SHP77 treated with DMSO at 0.1 percent for 48 hours (cell line): ENCODE measurements at regions not wholly inside any gene's neighbourhood (a gene's known extent, or its start where the extent isn't known, plus 50 kb on each side); places are given as distances from the start of the nearest gene placed in this dataset.
"Not testable (repeated sequence)": the region's sequence is repeated elsewhere in the genome, so short reads cannot be mapped to it uniquely, and the experiment has no call there.

Experiments used
- DNase-seq: peaks from one replicate; lab custom pipeline; 2025; lab: John Stamatoyannopoulos, UW

DNA sequence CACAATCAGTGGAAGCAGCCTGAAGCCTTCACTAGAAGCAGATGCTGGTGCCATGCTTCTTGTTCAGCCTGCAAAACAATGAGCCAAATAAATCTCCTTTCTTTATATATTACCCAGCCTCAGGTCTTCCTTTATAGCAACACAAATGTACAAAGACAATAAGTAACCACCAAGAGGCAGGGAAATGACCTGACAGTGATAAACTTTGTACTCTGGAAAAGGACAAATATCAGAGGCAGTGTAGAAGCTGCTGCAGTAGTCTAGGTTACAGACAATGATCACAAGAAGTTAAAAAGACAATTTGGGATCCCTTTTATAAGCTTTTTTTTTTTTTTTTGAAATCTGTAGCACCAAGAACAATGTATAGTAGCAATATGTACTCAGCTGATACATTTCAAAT is 760.3 kb downstream of the TTLL7 start:
- not testable (repeated sequence) for DNase-seq

DNA sequence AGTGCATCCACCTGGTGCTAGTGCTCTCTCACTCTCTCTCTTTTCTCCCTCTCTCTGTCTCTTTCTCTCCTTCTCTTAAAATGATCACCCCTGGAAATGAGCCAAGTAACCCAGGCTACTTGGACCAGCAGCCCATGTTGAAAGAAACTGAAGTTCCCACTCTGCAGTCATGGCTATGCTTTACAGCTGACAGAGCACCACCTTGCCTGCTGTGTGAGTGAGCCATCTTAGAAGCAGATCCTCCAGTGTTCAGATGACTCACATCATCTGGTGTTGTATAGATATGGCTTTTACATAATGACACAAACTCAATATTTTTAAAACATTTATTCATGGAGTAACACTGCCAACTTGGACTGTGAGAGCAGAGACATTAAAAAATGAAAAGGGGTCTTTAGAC is 779.1 kb downstream of the TTLL7 start:
- DNase-seq: not testable (repeated sequence)

DNA sequence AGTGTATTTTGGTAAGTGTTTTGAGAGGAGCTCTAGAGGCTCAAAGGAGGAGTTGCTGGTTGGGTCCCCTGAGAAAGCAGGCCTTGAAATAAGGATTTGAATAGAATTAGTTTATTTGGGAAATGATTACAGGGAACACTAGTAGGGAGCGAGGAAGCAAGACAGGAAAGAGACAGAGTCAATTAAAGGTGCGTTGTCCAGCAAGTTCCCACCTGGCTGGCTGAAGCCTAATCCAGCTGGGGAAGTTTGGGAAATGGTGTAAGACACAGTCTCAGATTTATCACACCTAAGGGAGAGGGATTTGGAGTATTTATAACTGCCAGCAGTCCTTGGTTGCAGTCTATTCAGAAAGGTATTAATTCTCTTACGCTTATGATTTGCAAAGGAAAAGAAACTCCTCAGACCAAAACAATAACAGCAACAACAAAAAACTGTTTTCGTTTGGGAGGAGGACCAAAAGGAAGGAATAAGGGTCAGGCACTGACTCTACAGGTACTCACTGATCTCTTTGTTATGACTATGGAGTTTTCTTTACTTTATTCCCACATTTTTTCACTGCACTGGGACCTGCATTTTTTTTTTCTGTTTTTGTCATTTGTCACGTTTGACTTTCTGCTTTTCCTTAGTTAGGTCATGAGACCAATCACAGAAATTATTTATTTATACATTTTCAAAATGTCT is 780.8 kb downstream of the TTLL7 start:
- DNase-seq: not testable (repeated sequence)

DNA sequence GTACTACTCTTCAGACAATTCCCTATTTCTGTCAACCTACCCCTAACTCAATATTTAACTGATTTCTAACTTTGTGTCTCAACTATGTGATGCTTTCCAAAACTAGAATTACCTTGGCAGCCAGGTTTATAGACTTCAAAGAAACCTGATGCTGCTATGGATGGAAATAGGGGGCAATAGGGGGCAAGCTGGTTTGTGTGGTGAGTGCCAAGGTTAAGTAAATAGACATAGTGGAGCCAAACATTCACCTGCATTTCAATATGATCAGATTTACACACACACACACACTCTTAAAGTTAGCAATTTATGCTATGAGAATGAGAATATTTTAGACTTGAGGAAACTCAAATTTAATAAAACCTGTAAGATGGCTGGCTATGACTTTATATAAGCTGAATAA is 784.6 kb downstream of the TTLL7 start:
- not testable (repeated sequence) for DNase-seq

DNA sequence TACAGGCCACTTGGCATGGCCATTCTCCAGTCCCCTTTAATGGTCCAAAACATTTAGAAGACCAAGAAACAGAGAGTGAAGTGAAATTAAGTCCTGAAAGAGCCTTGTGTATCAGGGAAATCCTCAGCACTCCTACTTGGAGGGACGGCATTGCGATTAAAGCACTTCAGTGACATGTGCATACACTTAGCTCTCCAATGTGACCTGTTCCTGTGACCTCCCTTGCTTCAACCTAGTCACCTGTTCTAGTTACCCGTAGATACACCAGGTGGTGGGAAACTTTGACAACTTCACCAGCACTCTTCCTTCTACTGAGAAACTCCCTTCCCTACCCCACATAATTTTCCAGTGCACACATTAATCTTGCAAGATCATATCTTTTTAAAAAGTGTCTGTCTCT is 785.3 kb downstream of the TTLL7 start:
- not testable (repeated sequence) for DNase-seq

DNA sequence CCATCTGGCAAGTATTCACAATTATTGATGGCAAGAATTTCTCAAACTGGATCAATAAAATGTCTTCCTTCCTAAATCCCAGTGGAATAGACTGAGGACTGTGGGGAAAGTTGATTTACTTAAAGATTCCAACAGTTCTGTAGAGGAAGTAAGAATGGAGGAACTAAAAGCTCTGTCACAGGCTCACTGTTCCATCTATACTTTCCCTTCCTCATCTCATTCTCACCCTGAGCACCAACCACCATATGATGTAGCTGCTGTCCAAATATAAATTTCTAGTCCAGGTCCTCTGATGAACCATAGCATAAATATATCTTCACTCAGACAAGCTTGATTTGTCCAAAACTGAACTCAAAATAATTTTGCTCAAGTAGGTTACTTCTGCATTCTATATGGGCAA is 786.9 kb downstream of the TTLL7 start:
- not testable (repeated sequence) for DNase-seq

DNA sequence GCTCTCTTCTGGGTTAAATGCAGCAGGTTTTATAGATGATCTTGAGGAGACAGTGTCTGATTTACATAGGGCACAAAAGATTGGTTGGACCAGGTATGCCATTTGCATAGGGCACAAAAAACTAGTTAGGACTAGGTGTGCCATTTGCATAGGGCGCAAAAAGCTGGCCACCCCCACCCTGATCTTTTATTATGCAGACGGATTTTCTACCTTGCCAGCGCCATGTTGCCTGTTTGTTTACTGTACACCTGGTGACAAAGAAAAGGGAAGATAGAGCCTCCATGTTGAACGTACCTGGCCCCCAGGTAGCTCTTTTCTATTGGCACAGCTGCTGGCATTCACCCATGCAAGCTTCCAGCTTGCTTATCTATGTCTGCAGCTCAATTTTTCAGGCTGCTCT is 790.4 kb downstream of the TTLL7 start:
- DNase-seq: not testable (repeated sequence)

DNA sequence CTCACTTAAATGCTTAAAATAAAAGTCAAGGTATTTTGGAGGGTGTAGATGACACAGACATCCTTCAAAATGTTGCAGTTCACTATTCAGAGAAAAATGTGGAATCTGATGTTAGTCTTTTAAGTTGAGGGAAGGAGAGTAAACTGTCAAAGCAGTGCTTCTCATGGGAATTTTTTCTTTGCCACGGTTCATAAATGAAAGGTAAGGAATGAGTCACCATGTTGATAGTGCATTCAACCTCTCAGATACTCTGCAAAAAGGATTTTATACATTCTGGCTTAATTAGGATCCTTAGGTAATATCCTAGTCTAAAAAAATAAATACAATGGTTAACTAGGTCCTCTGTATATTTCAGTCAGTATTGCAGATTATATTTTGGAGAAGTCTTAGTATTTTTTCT is 804.3 kb downstream of the TTLL7 start:
- not testable (repeated sequence) for DNase-seq

DNA sequence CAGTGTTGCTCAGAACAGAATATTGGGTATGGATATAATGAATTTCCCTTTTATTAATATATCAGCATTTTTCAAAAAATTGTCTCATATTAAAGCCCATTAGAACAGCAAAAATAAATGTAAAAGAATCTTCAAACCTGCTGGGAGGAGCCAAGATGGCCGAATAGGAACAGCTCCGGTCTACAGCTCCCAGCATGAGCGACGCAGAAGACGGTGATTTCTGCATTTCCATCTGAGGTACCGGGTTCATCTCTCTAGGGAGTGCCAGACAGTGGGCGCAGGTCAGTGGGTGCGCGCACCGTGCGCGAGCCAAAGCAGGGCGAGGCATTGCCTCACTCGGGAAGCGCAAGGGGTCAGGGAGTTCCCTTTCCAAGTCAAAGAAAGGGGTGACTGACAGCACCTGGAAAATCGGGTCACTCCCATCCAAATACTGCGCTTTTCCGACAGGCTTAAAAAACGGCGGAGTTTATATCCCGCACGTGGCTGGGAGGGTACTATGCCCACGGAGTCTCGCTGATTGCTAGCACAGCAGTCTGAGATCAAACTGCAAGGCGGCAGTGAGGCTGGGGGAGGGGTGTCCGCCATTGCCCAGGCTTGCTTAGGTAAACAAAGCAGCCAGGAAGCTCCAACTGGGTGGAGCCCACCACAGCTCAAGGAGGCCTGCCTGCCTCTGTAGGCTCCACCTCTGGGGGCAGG is 816.8 kb downstream of the TTLL7 start:
- DNase-seq: not testable (repeated sequence)

DNA sequence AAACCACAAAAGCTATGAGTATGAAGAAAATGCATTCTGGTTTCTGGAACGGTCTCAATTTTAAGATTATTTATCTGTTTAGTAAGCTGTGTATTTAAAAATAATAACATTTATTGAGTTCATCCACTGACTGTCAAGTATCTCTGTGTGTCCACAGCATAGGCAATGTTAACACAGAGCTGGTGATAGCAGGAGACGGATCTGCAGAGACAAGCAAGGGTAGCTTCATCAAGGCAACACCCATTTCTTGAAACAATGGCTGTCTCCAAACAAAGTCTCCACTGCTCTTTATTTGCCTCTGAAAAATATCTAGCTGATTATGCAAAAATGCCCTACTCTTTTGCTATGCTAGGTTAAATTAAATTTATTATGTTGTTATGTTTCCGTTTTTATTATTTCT is 818.3 kb downstream of the TTLL7 start:
- DNase-seq: not testable (repeated sequence)

DNA sequence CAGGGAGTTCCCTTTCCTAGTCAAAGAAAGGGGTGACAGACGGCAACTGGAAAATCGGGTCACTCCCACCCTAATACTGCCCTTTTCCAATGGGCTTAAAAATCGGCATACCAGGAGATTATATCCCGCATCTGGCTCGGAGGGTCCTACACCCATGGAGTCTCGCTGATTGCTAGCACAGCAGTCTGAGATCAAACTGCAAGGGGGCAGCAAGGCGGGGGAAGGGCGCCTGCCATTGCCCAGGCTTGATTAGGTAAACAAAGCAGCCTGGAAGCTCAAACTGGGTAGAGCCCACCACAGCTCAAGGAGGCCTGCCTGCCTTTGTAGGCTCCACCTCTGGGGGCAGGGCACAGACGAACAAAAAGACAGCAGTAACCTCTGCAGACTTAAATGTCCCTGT is 831.3 kb downstream of the TTLL7 start:
- not testable (repeated sequence) for DNase-seq

DNA sequence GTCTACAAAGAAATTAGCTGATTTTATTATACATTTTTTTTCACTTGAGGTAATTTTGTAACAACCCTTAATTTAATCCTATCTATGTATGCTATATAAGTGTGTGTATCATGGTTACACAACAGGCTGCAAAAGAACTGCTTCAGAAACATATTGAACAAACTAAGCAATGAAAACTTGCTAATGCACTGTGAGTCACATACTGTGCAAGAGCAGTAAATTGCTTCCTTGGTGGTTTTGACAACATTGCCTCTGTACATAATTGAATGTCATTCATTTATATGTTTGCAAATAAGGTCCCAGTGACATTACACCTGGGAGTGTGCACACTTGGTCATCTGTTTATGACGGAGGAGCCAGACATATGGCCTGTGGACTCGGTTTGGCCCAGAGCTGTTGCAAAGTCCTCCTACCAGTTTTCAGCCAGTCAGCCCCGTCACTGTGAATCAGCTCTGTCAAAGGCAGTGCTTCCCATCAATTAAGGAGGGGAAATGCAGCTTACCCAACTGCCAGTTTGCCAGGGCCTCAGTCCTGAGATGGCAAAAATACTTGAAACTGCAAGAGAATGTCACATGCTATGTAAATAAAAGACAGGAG is 835.0 kb downstream of the TTLL7 start:
- not testable (repeated sequence) for DNase-seq

DNA sequence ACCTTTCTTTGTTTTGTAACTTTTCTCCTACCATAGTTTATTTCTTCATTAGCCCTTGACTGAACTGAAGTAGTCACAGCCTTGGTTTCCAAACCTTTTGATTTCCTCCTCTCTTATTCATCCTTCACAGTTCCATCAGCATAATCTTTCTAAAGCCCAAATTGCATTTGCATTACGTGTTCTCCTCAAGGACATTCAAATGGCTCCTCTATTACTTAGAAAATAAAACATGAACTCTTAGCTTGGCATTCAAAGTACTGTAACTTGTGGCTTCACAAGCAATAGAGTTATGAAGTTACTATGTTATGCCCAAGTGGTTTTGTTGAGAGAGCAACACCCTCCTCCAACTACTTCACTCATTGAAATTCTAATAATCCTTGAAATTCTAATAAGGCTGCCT is 840.0 kb downstream of the TTLL7 start:
- not testable (repeated sequence) for DNase-seq

DNA sequence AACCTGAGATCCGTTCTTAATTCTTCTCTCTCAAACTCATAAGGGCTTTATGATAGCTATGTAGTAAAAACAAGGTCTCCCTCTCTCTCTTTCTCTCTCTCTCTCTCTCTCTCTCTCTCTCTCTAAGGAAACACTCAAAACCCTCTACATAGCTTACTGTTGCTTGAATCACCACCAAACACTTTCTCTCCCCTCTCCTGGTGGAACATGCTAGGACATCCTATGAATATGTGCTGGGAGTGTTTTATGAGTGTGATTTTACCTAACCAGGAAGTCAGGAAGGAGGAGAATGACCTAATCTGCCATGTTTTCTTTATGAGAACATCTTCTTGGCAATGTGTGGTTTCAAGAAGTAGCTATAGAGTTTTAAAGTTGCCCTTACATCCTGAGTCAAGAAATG is 844.6 kb downstream of the TTLL7 start:
- DNase-seq: not testable (repeated sequence)

DNA sequence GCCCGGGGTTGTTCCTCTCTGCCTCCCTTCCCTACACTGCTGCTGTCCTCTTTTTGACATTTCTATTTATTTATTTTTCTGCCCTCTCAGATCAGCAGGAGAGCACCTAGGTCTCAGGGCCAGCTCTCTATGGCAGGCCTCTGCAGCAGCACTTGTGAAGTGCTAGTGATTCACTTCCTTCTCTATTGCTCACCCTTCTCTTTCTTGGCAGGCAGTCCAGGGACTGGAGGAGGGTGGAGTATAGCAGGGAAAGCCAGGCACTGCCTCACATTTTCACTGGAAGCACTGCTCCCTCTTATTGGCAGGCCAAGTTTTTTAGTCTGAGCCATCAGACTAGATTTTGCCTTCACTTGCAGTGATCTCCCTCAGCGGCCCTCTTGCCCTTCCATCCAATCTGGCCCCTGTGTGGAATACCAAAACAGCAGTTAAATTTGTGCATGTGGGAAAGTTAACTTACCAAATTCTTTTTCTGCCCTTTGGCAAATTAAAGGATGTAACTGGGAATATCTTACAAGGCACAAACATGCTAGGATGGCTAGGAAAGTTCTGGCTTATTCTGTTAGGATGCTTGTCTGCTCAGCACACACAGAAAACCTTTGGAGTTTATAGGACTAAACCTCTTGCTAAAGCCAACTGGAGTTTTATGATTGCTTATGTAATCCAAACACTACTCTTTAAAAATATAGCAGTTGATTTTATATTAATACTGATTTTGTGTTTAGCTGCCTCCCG is 847.6 kb downstream of the TTLL7 start:
- DNase-seq: not testable (repeated sequence)

DNA sequence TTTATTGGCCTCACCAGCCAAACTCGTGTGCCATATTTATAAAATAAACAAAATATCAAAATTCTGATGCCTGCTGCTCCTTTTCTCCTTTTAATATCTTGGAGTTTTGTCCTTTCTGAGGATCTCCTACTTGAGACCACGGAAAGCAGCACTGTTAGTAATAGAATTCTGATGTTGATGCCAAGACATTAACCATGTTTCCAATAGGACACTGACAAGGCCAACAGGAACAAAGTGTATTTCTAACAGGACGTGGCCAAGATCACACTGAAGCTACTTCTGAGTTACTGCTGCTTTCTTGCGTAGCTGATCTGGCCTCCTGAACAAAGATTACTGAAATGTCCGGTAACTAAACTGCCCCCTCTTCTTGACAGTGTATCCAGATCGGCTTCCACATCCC is 848.5 kb downstream of the TTLL7 start:
- DNase-seq: not testable (repeated sequence)

DNA sequence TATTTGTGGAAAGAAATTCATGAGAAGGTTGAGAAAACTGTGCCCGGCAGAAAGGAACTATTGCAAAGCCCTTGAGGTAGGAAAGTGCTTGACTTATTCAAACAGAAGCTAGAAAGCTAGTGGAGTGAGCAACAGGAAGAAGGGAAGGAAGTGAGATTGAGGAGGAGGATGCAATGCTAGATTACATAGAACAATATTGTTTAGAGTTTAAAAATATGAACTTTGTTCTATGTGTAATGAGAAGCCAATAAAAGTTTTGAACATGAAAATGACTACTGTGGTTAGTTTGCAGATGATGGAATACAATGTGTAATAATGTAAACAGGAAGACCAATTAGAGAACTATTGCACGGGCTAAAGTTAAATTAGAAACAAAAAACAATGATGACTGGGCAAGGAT is 853.1 kb downstream of the TTLL7 start:
- DNase-seq: not testable (repeated sequence)

DNA sequence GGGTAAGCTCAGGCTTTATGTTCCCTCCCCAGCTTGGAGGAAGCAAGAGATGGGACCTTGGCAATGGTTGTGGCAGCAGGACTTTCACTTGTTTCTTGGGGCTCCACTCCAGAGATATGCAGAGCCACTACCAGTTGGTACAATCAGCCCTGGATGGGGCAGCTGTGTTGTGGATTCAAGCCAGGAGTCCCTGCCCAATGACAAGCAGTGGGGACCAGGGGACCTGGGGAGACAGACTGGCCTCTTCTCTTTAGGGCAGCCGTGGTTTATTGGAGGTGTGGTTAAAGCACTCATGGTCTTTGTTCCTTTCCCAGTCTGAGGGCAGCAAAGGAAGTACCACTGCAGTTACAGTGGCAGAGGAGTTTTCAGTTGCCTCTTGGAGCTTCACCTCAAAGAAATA is 856.1 kb downstream of the TTLL7 start:
- not testable (repeated sequence) for DNase-seq

DNA sequence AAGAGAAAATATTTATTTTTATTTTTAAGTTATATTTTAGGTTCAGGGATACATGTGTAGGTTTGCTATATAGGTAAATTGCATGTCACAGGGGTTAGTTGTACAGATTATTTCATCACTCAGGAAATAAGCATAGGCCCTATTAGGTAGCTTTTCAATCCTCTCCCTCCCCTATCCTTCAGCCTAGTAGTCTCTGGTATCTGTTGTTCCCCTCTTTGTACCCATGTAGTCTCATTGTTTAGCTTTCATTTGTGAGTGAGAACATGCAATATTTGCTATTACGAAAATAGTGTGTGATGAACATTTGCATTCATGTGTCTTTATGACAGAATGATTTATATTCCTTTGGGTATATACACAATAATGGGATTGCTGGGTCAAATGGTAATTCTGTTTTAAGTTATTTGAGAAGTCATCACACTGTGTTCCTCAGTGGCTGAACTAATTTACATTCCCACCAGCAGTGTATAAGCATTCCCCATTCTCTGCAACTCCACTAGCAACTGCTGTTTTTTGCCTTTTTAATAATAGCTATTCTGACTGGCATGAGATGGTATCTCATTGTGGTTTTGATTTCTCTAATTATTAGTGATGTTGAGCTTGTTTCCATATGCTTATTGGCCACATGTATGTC is 863.3 kb downstream of the TTLL7 start:
- not testable (repeated sequence) for DNase-seq

DNA sequence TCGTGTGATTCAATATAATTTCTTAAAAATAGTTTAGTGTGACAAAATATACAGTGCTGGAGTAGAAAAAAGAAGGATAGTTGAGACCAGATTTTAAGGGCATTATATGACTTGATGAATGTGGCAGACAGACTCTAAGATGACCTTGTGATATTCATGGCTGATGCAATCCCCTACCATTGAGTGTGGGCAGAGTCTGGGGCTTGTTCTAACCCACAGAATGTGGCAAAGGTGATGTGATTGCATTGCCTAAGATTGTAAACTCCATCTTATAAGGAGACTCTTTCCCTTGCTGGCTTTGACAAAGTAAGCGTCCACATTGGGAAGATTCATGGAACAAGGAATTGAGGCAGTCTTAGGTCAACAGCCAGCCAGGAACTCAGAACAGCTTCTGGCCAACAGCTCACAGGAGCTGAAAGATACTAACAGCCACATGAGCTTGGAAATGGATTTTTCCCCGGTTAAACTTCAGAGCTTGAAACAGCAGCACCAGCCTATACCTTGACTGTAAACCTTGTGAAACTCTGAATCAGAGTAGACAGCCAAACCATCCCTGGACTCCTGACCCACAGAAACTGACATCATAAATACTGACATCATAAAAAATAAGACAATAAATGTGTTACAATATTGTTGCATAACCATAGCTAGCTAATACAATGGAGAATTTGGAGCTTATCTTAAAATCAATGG is 864.5 kb downstream of the TTLL7 start:
- DNase-seq: not testable (repeated sequence)

DNA sequence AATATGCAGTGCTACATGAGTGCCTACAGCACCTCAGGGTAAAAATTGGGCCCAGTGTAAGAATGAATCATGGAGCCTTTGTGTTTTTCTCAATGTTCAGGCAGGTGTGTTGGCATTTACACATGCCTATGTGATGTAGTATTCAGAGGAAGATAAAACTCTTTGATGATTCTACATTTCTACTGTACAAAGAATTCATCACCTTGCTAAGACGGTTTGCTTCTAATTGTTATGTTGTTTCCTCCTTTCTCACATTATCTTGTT is 867.3 kb downstream of the TTLL7 start:
- DNase-seq: no peak
